ENCODE measurements at regions not wholly inside any gene's neighbourhood (a gene's known extent, or its start where the extent isn't known, plus 50 kb on each side); places are given as distances from the start of the nearest gene placed in this dataset.

DNA sequence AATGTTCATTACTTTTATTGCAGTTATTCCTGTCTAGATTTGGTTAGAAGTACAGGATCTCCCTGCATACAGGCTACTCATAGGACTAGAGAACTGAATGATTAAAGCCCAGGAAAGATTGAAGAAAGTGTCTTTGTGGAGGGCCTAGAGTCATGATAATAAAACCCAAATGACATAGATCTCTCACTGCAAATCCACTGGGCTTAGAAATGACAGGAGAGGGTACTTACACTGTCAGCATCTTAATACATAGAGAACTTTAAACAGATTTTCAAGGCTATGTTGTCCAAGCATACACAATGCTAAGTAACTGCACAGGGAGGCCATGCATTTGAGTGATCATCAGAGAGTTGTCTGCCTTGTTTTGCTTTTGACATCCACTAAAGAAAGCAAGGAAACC lies 383.8 kb upstream of the MAP3K7 start:
- TF ChIP-seq POLR2A (IDR thresholded peaks at IDR 0.05) (no peak), EP300 (IDR thresholded peaks at IDR 0.05) (no peak), POLR2AphosphoS5 (IDR thresholded peaks at IDR 0.05) (no peak)
- TF ChIP-seq, protein P1, sequence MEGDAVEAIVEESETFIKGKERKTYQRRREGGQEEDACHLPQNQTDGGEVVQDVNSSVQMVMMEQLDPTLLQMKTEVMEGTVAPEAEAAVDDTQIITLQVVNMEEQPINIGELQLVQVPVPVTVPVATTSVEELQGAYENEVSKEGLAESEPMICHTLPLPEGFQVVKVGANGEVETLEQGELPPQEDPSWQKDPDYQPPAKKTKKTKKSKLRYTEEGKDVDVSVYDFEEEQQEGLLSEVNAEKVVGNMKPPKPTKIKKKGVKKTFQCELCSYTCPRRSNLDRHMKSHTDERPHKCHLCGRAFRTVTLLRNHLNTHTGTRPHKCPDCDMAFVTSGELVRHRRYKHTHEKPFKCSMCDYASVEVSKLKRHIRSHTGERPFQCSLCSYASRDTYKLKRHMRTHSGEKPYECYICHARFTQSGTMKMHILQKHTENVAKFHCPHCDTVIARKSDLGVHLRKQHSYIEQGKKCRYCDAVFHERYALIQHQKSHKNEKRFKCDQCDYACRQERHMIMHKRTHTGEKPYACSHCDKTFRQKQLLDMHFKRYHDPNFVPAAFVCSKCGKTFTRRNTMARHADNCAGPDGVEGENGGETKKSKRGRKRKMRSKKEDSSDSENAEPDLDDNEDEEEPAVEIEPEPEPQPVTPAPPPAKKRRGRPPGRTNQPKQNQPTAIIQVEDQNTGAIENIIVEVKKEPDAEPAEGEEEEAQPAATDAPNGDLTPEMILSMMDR (IDR thresholded peaks at IDR 0.05), result no peak

Measured in upper lobe of left lung (tissue), 4 donors.